ENCODE measurements at regions not wholly inside any gene's neighbourhood (a gene's known extent, or its start where the extent isn't known, plus 50 kb on each side); places are given as distances from the start of the nearest gene placed in this dataset.

GRCh38 chr1:114214016-114214415 is 60.3 kb upstream of the SYT6 start:
- CTCF ChIA-PET (ENCODE audit: partially characterized antibody) = no interaction called here
- Histone ChIP-seq H3K27me3 (ENCODE audit: insufficient read depth, low read length) (no peaks in the 10 kb centered on the region), H3K4me1 (ENCODE audit: insufficient read depth, low read length) (no peaks in the 10 kb centered on the region), H3K27ac (ENCODE audit: low read depth, low read length) (no peak overlapping the region), H3K4me3 (ENCODE audit: low read length in 2 of 2) (no peak overlapping the region), H3K36me3 (ENCODE audit: insufficient read depth, low read length) (no peaks in the 10 kb centered on the region), H3K9me3 (ENCODE audit: control insufficient read depth in 1 of 2, low read length in 2 of 2) (no peaks in the 10 kb centered on the region)
- peaks cover 8 to 15% of the 10 kb centered on the region in 2 donors for H3K27me3 Mint-ChIP-seq
- H3K36me3 Mint-ChIP-seq = no peaks in the 10 kb centered on the region
- H3K9me3 Mint-ChIP-seq = no peaks in the 10 kb centered on the region
- intact Hi-C loops (cut with micrococcal nuclease) = loop anchor here (2.0 kb wide), 1 partner anchor 13 kb away; no protein-coding TSS in a partner anchor
- no peak for DNase-seq
- POLR2A ChIA-PET (ENCODE audit: partially characterized antibody) = no interaction called here
- peaks cover 3 to 6% (median 4%) of the 10 kb centered on the region in 4 donors for H3K4me1 Mint-ChIP-seq
- no peak overlapping the region for H3K27ac Mint-ChIP-seq
- H3K4me3 Mint-ChIP-seq = no peak overlapping the region

DNA sequence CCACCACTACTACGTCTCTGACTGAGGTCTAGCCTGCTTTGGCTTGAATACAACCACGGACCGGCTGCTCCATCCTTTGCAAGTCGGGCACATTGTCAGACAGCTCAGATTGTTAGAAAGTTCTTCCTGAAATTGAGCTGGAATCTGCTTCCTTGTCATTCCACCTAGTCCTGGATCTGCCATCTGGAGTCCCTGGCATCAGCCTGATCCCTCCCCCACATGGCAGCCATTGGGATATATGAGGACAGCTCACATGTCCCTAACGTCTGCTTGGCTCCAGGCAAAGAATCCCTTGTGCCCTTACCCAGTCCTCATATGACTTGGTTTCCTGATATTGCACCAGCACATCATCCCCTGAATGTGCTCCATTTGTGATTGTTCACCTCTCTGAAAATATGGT is 56.3 kb upstream of the SYT6 start:
- Mint-ChIP-seq H3K27me3 (peaks cover 18 to 20% of the 10 kb centered on the region in 2 donors), H3K36me3 (no peaks in the 10 kb centered on the region), H3K9me3 (no peaks in the 10 kb centered on the region), H3K4me3 (no peak overlapping the region), H3K4me1 (peaks cover 3 to 9% (median 5%) of the 10 kb centered on the region in 4 donors), H3K27ac (no peak overlapping the region)
- Histone ChIP-seq H3K36me3 (ENCODE audit: insufficient read depth, low read length) (no peaks in the 10 kb centered on the region), H3K4me1 (ENCODE audit: insufficient read depth, low read length) (no peaks in the 10 kb centered on the region), H3K9me3 (ENCODE audit: control insufficient read depth in 1 of 2, low read length in 2 of 2) (no peaks in the 10 kb centered on the region), H3K27ac (ENCODE audit: low read depth, low read length) (no peak overlapping the region), H3K27me3 (ENCODE audit: insufficient read depth, low read length) (no peaks in the 10 kb centered on the region), H3K4me3 (ENCODE audit: low read length in 2 of 2) (no peak overlapping the region)
- intact Hi-C loops (cut with micrococcal nuclease) = no loop called here
- ChIA-PET CTCF (ENCODE audit: partially characterized antibody) (interaction anchor here (0.9 kb wide), 1 partner anchor 11 kb away, joined by 3 read pairs; no protein-coding TSS in a partner anchor), POLR2A (ENCODE audit: partially characterized antibody) (no interaction called here)
- DNase-seq = no peak

GRCh38 chr1:114208714-114209113 is 55.0 kb upstream of the SYT6 start:
- Histone ChIP-seq H3K4me3 (ENCODE audit: low read length in 2 of 2) (no peak overlapping the region), H3K27ac (ENCODE audit: low read depth, low read length) (no peak overlapping the region), H3K36me3 (ENCODE audit: insufficient read depth, low read length) (no peaks in the 10 kb centered on the region), H3K4me1 (ENCODE audit: insufficient read depth, low read length) (no peaks in the 10 kb centered on the region), H3K9me3 (ENCODE audit: control insufficient read depth in 1 of 2, low read length in 2 of 2) (no peaks in the 10 kb centered on the region), H3K27me3 (ENCODE audit: insufficient read depth, low read length) (no peaks in the 10 kb centered on the region)
- H3K9me3 Mint-ChIP-seq = peaks cover 0 to 2% (median 0%) of the 10 kb centered on the region in 8 donors
- peaks cover 3 to 9% (median 5%) of the 10 kb centered on the region in 4 donors for H3K4me1 Mint-ChIP-seq
- no peak for DNase-seq
- ChIA-PET CTCF (ENCODE audit: partially characterized antibody) (no interaction called here), POLR2A (ENCODE audit: partially characterized antibody) (no interaction called here)
- no peak overlapping the region for H3K27ac Mint-ChIP-seq
- no peaks in the 10 kb centered on the region for H3K36me3 Mint-ChIP-seq
- intact Hi-C loops (cut with micrococcal nuclease) = no loop called here
- peaks cover 19 to 24% of the 10 kb centered on the region in 2 donors for H3K27me3 Mint-ChIP-seq
- no peak overlapping the region for H3K4me3 Mint-ChIP-seq

- peaks cover 19 to 22% of the 10 kb centered on the region in 2 donors for H3K27me3 Mint-ChIP-seq
- H3K4me1 ChIP-seq (ENCODE audit: insufficient read depth, low read length) = no peaks in the 10 kb centered on the region
Observed at GRCh38 chr1:114208106-114208505, 54.4 kb upstream of the SYT6 start.

DNA sequence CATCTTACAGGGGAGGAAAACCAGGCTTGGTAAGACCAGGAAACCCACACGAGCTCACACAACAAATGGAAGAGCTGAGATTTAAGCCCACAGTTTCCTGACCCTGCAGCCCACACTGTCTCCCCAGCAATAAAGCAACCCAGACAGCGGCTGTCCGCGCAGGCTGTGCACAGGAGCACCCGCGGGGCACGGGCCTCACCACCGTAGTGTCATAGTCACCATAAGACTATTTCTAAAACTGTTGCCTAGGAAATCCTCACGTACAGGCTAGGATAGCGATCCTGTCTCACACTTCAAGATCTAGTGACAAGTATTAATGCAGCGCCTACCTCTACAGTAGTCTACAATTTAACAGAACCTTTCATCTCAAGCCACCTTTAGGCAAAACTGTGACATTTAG is 54.0 kb upstream of the SYT6 start:
- Mint-ChIP-seq H3K9me3 (peaks cover 0 to 2% (median 0%) of the 10 kb centered on the region in 8 donors), H3K4me3 (no peak overlapping the region), H3K4me1 (peaks cover 3 to 9% (median 5%) of the 10 kb centered on the region in 4 donors), H3K27ac (no peak overlapping the region), H3K27me3 (peaks cover 19% of the 10 kb centered on the region in 2 donors), H3K36me3 (no peaks in the 10 kb centered on the region)
- CTCF ChIA-PET (ENCODE audit: partially characterized antibody) = no interaction called here
- DNase-seq = no peak
- POLR2A ChIA-PET (ENCODE audit: partially characterized antibody) = no interaction called here
- Histone ChIP-seq H3K27ac (ENCODE audit: low read depth, low read length) (no peak overlapping the region), H3K27me3 (ENCODE audit: insufficient read depth, low read length) (no peaks in the 10 kb centered on the region), H3K36me3 (ENCODE audit: insufficient read depth, low read length) (no peaks in the 10 kb centered on the region), H3K9me3 (ENCODE audit: control insufficient read depth in 1 of 2, low read length in 2 of 2) (no peaks in the 10 kb centered on the region), H3K4me1 (ENCODE audit: insufficient read depth, low read length) (no peaks in the 10 kb centered on the region), H3K4me3 (ENCODE audit: low read length in 2 of 2) (no peak overlapping the region)
- intact Hi-C loops (cut with micrococcal nuclease) = no loop called here

More at GRCh38 chr1:114208106-114208505, 54.4 kb upstream of the SYT6 start:
- Histone ChIP-seq H3K27ac (ENCODE audit: low read depth, low read length) (no peak overlapping the region), H3K9me3 (ENCODE audit: control insufficient read depth in 1 of 2, low read length in 2 of 2) (no peaks in the 10 kb centered on the region), H3K36me3 (ENCODE audit: insufficient read depth, low read length) (no peaks in the 10 kb centered on the region), H3K4me3 (ENCODE audit: low read length in 2 of 2) (no peak overlapping the region), H3K27me3 (ENCODE audit: insufficient read depth, low read length) (no peaks in the 10 kb centered on the region)
- intact Hi-C loops (cut with micrococcal nuclease) = no loop called here
- Mint-ChIP-seq H3K4me1 (peaks cover 3 to 9% (median 5%) of the 10 kb centered on the region in 4 donors), H3K4me3 (peak overlapping the region in 1 of 8 donors; percentile 0), H3K9me3 (peaks cover 0 to 2% (median 0%) of the 10 kb centered on the region in 8 donors), H3K36me3 (no peaks in the 10 kb centered on the region), H3K27ac (no peak overlapping the region)
- CTCF ChIA-PET (ENCODE audit: partially characterized antibody) = no interaction called here
- no peak for DNase-seq
- POLR2A ChIA-PET (ENCODE audit: partially characterized antibody) = no interaction called here

DNA sequence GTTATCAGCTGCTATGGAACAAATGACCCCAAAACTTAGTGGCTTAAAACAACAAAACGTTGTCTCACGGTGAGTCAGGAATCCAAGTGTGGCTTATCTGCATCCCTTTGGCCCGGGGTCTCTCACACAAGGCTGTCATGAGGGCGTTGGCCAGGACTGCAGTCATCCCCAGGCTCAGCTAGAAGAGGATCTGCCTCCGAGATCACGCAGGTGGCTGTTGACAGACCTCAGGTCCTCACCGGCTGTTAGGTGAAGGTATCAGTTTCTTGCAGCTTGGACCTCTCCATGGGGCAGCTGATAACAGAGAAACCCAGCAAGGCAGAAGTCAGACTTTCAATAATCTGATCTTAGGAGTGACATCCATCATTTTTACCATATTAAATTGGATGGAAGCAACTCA is 52.7 kb upstream of the SYT6 start:
- DNase-seq = no peak
- CTCF ChIA-PET (ENCODE audit: partially characterized antibody) = no interaction called here
- Histone ChIP-seq H3K27me3 (ENCODE audit: insufficient read depth, low read length) (no peaks in the 10 kb centered on the region), H3K4me1 (ENCODE audit: insufficient read depth, low read length) (no peaks in the 10 kb centered on the region), H3K4me3 (ENCODE audit: low read length in 2 of 2) (no peak overlapping the region), H3K36me3 (ENCODE audit: insufficient read depth, low read length) (no peaks in the 10 kb centered on the region), H3K9me3 (ENCODE audit: control insufficient read depth in 1 of 2, low read length in 2 of 2) (no peaks in the 10 kb centered on the region), H3K27ac (ENCODE audit: low read depth, low read length) (no peak overlapping the region)
- Mint-ChIP-seq H3K27me3 (peaks cover 18 to 21% of the 10 kb centered on the region in 2 donors), H3K27ac (no peak overlapping the region), H3K4me1 (peaks cover 3 to 9% (median 5%) of the 10 kb centered on the region in 4 donors), H3K36me3 (no peaks in the 10 kb centered on the region), H3K9me3 (peaks cover 0 to 2% (median 0%) of the 10 kb centered on the region in 8 donors), H3K4me3 (no peak overlapping the region)
- POLR2A ChIA-PET (ENCODE audit: partially characterized antibody) = no interaction called here
- intact Hi-C loops (cut with micrococcal nuclease) = no loop called here

DNA sequence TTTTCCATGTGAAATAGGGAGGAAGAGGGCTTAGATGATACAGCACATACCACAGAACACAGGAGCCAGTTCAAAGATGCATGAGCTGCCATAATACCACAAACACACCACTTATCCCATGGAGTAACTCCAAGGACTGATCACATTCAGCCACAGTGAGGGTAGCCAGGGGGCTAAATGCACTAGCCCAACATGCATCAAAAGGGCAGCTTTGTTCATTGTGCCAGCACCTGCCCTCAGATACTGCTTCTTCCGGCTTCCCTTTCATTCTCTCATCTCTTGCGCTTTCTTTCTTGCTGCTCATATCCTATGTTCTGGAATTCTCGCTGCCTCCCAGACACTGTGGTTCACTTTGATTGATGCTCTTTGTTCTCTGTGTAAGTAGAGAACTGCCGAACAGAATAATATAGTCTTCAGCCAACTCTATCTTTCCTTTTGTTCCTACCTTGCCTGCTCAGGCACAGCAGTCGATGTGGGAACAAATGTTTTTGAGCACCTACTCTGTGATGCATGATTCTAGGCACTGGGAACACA is 50.0 kb upstream of the SYT6 start:
- no peak for DNase-seq
- H3K27ac ChIP-seq (ENCODE audit: low read depth, low read length) = no peak overlapping the region
- no peaks in the 10 kb centered on the region for H3K36me3 ChIP-seq (ENCODE audit: insufficient read depth, low read length)
- no peaks in the 10 kb centered on the region for H3K9me3 ChIP-seq (ENCODE audit: control insufficient read depth in 1 of 2, low read length in 2 of 2)
- Mint-ChIP-seq H3K27me3 (peaks cover 19 to 23% of the 10 kb centered on the region in 2 donors), H3K36me3 (no peaks in the 10 kb centered on the region), H3K4me3 (no peak overlapping the region), H3K9me3 (peaks cover 0 to 2% (median 0%) of the 10 kb centered on the region in 8 donors), H3K27ac (no peak overlapping the region), H3K4me1 (peaks cover 3 to 9% (median 5%) of the 10 kb centered on the region in 4 donors)
- POLR2A ChIA-PET (ENCODE audit: partially characterized antibody) = no interaction called here
- no peaks in the 10 kb centered on the region for H3K4me1 ChIP-seq (ENCODE audit: insufficient read depth, low read length)
- H3K27me3 ChIP-seq (ENCODE audit: insufficient read depth, low read length) = no peaks in the 10 kb centered on the region
- no peak overlapping the region for H3K4me3 ChIP-seq (ENCODE audit: low read length in 2 of 2)
- intact Hi-C loops (cut with micrococcal nuclease) = no loop called here
- CTCF ChIA-PET (ENCODE audit: partially characterized antibody) = interaction anchor here (1.1 kb wide), 1 partner anchor 143 kb away, joined by 4 read pairs; no protein-coding TSS in a partner anchor

Data from CD4-positive, alpha-beta memory T cell (primary cell).